Activated CD4-positive, alpha-beta T cell treated with anti-CD3 and anti-CD28 coated beads for 24 hours (primary cell): ENCODE measurements at regions not wholly inside any gene's neighbourhood (a gene's known extent, or its start where the extent isn't known, plus 50 kb on each side); places are given as distances from the start of the nearest gene placed in this dataset.
"Not testable (repeated sequence)": the region's sequence is repeated elsewhere in the genome, so short reads cannot be mapped to it uniquely, and the experiment has no call there.

Experiments
- DNase-seq, 2 donors: peaks; one replicate each; pipeline ENCODE4 v3.0.0-alpha.2; 2020; ENCODE audit warnings: low read depth in 2 of 2

DNA sequence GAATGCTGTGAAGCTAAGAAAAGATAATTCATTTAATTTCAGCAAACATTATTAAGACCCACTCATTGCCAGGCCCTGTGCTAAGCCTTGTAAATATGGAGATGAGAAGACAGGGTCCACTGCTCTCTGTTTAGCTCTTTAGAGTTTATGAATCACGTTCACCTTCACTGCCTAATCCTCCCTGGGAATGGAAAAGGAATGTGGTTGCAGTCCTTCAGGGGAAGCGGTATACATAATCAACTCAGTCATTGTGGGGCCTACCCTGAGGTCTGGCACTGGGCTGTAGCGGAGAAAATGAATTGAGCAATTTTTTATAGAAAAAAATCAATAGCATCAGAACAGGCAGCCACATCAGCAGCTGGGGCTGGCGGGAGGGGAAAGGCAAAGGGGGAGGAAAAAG is 412.1 kb upstream of the NFIA start:
- no peak for DNase-seq

DNA sequence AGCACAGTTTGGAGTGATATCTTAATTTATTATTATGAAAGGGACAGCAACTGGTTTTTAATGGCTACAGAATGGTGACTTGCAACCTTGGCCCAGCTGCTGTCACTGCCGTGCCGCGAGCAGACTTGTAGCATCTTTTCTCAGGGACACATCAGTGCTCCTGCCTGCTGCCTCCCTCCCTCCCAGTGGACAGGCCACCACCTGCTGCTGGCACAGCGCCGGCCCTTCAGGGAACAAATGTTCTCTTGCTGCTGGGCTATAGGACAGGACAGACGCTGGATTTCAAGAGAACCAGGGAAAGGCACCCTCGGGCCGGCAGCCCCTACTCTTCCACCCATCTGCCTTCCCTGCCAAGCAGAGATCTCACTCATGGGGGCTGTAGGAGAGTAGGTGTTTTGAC is 413.8 kb upstream of the NFIA start:
- DNase-seq: no peak

DNA sequence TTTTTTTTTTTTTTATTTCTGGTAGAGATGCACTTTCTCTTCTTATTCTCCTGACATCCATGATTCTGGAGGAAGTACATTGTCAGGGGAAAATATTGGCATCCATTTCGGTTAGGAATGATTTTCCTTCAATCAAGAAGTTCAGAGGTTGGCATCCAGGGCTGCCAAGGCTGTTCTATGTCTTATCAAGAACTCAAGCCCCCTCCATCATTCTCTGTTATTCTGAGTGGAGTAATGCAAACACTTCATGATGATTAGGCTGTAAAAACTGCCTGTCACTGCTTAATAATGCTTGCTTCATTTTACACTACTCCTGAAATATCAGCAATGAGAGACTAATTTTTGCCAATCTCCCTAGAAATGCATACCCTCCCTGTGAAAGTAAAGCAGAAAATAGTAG is 417.1 kb upstream of the NFIA start:
- no peak for DNase-seq

DNA sequence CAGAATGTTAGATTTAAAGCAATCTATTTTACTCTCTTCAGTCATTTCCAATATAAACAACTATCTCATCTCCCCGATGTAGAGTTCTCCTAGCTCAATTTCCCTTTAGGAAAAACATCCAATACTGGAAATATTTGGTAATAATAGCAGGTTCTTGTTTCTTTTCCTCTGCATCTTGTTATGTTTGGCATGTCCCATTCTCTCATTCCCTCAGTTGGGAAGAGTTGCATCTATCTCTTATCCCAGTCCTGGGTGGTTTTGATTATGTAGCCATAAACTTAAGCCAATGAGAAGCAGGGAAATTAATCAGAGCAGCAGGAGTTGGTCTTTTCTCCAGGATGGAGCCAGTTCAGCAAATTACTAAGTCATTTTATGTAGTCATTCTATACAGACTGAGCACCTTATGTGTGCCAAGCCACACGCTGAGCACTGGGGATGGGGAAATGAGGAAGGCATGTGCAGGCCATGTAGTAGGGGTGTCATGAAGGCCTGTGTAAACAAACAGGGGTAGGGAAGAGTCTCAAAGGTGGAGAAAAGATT is 418.2 kb upstream of the NFIA start:
- no peak for DNase-seq

GRCh38 chr1:60662486-60663044 is 419.8 kb upstream of the NFIA start:
- no peak for DNase-seq

GRCh38 chr1:60657926-60658325 is 424.4 kb upstream of the NFIA start:
- no peak for DNase-seq

GRCh38 chr1:60655679-60656355 is 426.5 kb upstream of the NFIA start:
- DNase-seq: no peak

DNA sequence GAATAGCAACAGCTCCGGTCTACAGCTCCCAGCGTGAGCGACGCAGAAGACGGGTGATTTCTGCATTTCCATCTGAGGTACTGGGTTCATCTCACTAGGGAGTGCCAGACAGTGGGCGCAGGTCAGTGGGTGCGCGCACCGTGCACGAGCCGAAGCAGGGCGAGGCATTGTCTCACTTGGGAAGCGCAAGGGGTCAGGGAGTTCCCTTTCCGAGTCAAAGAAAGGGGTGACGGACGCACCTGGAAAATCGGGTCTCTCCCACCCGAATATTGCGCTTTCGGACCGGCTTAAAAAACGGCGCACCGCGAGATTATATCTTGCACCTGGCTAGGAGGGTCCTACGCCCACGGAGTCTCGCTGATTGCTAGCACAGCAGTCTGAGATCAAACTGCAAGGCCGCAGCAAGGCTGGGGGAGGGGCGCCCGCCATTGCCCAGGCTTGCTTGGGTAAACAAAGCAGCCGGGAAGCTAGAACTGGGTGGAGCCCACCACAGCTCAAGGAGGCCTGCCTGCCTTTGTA is 442.3 kb upstream of the NFIA start:
- DNase-seq: not testable (repeated sequence)

DNA sequence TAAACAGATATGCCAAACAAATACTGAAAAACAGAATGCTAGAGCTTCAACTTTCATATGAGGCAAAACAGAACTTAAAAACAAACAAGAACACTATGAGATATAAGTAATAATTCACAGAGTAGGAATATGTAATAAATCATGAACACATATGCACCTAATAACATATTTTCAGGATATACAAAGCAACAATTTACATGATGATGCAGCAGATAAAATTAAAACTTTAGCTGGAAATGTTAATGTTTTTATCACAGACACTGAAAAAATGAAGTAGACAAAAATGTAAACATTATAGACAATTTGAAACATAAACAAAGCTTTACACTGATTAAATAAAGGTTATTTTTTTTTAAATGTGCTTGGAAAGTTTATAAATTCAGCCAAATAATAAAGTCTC is 443.1 kb upstream of the NFIA start:
- no peak for DNase-seq

- DNase-seq: no peak
Observed at GRCh38 chr1:60637651-60638050, 444.7 kb upstream of the NFIA start.

DNA sequence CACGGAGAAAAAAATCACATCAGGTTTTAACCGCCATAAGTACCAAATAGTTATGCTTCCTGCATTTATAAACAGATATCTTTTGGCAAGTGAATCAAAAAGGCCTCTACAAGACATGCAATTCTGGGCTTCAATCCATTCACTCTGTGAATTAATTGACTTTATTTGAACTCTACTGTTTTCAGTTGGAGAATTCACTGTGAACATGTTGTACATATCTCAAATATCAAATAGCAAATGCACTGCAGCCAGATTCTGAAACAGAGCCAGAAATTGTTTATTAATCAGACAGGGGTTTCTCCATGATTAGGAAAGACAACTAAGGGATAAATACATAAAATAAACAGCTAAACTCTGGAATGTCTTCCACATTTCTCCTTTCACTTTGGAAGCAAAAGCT is 445.4 kb upstream of the NFIA start:
- DNase-seq: no peak

GRCh38 chr1:60634106-60634505 is 448.3 kb upstream of the NFIA start:
- no peak for DNase-seq

DNA sequence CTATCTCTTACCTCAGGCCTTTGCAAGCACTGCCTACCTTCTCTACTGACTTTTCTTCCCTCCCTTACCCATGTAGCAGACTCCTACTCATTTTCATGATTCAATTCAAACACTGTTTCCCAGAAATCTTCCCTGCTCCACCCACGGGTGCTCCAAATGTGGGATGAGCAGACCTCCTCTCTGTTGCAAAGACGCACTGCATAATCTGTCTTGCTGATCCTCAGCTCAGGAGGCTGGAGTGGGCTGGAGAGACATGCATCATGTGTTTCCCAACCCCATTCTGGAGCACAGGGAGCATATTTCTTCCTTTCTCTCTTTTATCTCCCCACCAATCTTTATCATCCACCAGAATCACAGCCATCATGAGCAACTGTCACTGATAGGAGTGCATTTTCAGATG is 459.9 kb upstream of the NFIA start:
- DNase-seq: no peak

DNA sequence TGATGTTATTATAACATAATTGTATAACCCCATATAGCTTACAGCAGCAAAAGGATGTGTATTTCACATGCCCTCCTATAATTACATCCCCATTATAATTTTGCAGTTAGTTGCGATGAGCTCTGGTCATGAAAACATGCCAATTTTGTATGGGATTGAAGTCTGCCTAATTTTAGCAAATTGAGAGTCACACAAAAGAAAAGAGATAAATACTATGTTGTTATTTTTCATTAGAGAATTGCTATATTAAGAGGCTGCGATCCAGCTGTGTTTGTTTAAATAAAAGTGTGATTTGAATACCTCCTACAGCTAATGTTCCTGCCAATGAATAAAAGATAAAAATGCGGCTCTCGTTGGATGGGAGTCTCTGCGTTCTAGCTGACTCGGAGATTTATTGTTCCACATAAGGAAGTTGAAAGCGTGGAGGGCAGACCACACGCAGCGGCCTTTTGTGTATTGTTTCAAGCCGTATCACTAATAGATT is 461.0 kb upstream of the NFIA start:
- DNase-seq: no peak

DNA sequence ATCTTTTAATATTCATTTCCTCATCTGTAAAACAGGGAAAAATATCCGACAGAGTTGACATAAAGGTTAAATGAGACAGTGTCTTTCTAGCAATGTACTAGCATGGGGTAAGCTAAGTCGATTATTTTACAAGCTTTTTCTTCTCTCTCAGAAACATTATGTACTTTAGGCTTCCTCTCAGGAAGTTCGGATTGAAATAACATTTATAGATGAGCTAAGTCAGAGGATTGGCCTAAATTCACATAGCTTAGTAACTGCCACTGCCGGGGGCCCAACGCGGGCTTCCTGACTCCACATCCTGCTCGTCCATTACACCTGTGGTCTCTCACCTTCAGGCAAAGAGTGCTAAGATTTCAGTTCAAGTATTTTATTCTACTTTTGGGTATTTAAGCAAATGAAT is 462.3 kb upstream of the NFIA start:
- DNase-seq: no peak

GRCh38 chr1:60619581-60619980 is 462.8 kb upstream of the NFIA start:
- DNase-seq: no peak

GRCh38 chr1:60615666-60616065 is 466.7 kb upstream of the NFIA start:
- DNase-seq: no peak

- no peak for DNase-seq
Observed at GRCh38 chr1:60612790-60613189, 469.6 kb upstream of the NFIA start.

- DNase-seq: not testable (repeated sequence)
Observed at GRCh38 chr1:60606921-60607320, 475.4 kb upstream of the NFIA start.

- no peak for DNase-seq
Observed at GRCh38 chr1:60600532-60600931, 481.8 kb upstream of the NFIA start.

DNA sequence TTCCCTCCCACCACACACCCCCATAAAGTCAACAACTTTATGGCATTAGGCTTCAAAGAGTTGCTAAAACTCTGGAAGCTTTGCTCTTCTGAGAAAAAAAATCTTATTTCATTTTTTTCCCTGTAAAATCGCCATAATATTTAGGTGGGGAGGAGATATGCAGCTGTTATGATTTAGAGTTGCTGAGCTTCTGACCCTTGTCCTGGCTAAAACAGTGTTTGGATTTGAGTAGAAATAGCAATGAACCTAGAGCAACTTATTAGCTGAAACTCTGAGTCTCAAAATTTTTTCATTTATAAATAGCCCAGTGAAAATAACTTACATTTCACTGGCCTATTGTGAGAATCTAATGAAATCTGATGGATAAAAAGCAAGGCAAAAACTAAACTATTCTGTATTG is 482.8 kb upstream of the NFIA start:
- DNase-seq: no peak

GRCh38 chr1:60598041-60598910 is 484.1 kb upstream of the NFIA start:
- DNase-seq: no peak
